Parathyroid adenoma (tissue), 2 donors: ENCODE measurements at regions not wholly inside any gene's neighbourhood (a gene's known extent, or its start where the extent isn't known, plus 50 kb on each side); places are given as distances from the start of the nearest gene placed in this dataset.
A peak's percentile ranks its signal among the peaks of the same experiment; 100 is the strongest.

Experiments used
- H2AFZ ChIP-seq: fragments of 300-600 bp; sonication (generic); one replicate; pipeline ENCODE4 v1.7.0; 2017; ENCODE audit warnings: antibody characterized with exemption, mild to moderate bottlenecking
- H3K27ac ChIP-seq: fragments of 300-600 bp; sonication (generic); one replicate; pipeline ENCODE4 v1.7.0; 2017
- H3K27me3 ChIP-seq: fragments of 300-600 bp; sonication (generic); one replicate; pipeline ENCODE4 v1.7.0; 2017; ENCODE audit warnings: low read length; ENCODE audit not compliant: control insufficient read depth, insufficient read depth
- H3K36me3 ChIP-seq: fragments of 300-600 bp; sonication (generic); one replicate; pipeline ENCODE4 v1.7.0; 2017; ENCODE audit warnings: low read length; ENCODE audit not compliant: control insufficient read depth, insufficient read depth
- H3K4me1 ChIP-seq: fragments of 300-600 bp; sonication (generic); one replicate; pipeline ENCODE4 v1.7.0; 2017; ENCODE audit warnings: control low read depth
- H3K4me2 ChIP-seq: fragments of 300-600 bp; sonication (generic); one replicate; pipeline ENCODE4 v1.7.0; 2017; ENCODE audit warnings: low read length
- H3K4me3 ChIP-seq: fragments of 300-600 bp; sonication (generic); one replicate; pipeline ENCODE4 v1.7.0; 2017; ENCODE audit warnings: low read depth, low read length
- H3K79me2 ChIP-seq: fragments of 300-600 bp; sonication (generic); one replicate; pipeline ENCODE4 v1.7.0; 2017; ENCODE audit warnings: control low read depth
- H3K9ac ChIP-seq: fragments of 300-600 bp; sonication (generic); one replicate; pipeline ENCODE4 v1.7.0; 2017; ENCODE audit warnings: mild to moderate bottlenecking
- H3K9me3 ChIP-seq: fragments of 300-600 bp; sonication (generic); one replicate; pipeline ENCODE4 v1.7.0; 2017; ENCODE audit warnings: low read length; ENCODE audit not compliant: control insufficient read depth
- TF ChIP-seq, protein P1 (sequence below): fragments of 300-600 bp; sonication (generic); IDR thresholded peaks from one replicate; pipeline ENCODE4 v1.7.0; 2017; ENCODE audit warnings: antibody characterized with exemption, mild to moderate bottlenecking
- donor health status: primary hyperparathyroidism.

GRCh38 chr2:187922846-187923245 is 368.6 kb upstream of the TFPI start:
- TF ChIP-seq, protein P1, sequence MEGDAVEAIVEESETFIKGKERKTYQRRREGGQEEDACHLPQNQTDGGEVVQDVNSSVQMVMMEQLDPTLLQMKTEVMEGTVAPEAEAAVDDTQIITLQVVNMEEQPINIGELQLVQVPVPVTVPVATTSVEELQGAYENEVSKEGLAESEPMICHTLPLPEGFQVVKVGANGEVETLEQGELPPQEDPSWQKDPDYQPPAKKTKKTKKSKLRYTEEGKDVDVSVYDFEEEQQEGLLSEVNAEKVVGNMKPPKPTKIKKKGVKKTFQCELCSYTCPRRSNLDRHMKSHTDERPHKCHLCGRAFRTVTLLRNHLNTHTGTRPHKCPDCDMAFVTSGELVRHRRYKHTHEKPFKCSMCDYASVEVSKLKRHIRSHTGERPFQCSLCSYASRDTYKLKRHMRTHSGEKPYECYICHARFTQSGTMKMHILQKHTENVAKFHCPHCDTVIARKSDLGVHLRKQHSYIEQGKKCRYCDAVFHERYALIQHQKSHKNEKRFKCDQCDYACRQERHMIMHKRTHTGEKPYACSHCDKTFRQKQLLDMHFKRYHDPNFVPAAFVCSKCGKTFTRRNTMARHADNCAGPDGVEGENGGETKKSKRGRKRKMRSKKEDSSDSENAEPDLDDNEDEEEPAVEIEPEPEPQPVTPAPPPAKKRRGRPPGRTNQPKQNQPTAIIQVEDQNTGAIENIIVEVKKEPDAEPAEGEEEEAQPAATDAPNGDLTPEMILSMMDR, result no peak
- Histone ChIP-seq H3K79me2 (no peaks in the 10 kb centered on the region), H3K4me3 (no peak overlapping the region), H3K9me3 (no peaks in the 10 kb centered on the region), H3K27ac (no peak overlapping the region), H3K36me3 (no peaks in the 10 kb centered on the region), H3K9ac (no peak overlapping the region), H2AFZ (no peak overlapping the region), H3K4me2 (no peak overlapping the region), H3K27me3 (no peaks in the 10 kb centered on the region), H3K4me1 (no peaks in the 10 kb centered on the region)

- H3K9ac ChIP-seq, result no peak overlapping the region
- H3K4me2 ChIP-seq, result peak overlapping the region; percentile 39
- H2AFZ ChIP-seq, result no peak overlapping the region
- no peaks in the 10 kb centered on the region for H3K9me3 ChIP-seq
- no peak overlapping the region for H3K4me3 ChIP-seq
- H3K36me3 ChIP-seq, result no peaks in the 10 kb centered on the region
- H3K79me2 ChIP-seq, result no peaks in the 10 kb centered on the region
- no peaks in the 10 kb centered on the region for H3K4me1 ChIP-seq
- TF ChIP-seq, protein P1, result no peak
- no peak overlapping the region for H3K27ac ChIP-seq
- no peaks in the 10 kb centered on the region for H3K27me3 ChIP-seq
These were observed 367.4 kb upstream of the GULP1 start for GRCh38 chr2:187924293-187924692.

GRCh38 chr2:187934236-187934635 is 357.4 kb upstream of the GULP1 start:
- H3K4me2 ChIP-seq, result no peak overlapping the region
- H3K9me3 ChIP-seq, result no peaks in the 10 kb centered on the region
- no peaks in the 10 kb centered on the region for H3K79me2 ChIP-seq
- H3K36me3 ChIP-seq, result no peaks in the 10 kb centered on the region
- TF ChIP-seq, protein P1, result no peak
- no peak overlapping the region for H3K9ac ChIP-seq
- no peak overlapping the region for H3K4me3 ChIP-seq
- no peak overlapping the region for H3K27ac ChIP-seq
- H2AFZ ChIP-seq, result no peak overlapping the region
- no peaks in the 10 kb centered on the region for H3K4me1 ChIP-seq
- no peaks in the 10 kb centered on the region for H3K27me3 ChIP-seq

DNA sequence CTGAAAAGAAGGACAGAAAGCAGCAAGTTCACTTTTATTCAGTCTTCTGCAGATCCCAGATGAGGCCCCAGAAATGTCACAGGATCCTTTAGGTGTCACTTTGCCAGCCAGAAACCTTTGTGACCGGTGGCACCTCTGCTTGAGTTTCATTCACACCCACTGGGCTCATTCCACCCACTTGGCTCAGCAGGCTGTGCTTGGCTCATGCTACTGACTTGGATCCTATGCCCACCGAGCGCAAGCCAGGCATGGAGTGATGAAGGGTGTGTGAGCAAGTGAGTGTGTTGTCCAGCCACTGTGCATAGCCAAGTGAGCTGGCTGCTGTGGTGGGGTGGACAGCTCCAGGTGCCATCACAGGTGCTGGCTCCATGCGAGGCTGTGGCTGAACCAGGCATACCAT is 357.0 kb upstream of the GULP1 start:
- Histone ChIP-seq H3K27ac (no peak overlapping the region), H3K36me3 (no peaks in the 10 kb centered on the region), H3K4me1 (no peaks in the 10 kb centered on the region), H3K4me2 (no peak overlapping the region), H3K9me3 (no peaks in the 10 kb centered on the region), H3K4me3 (no peak overlapping the region), H2AFZ (no peak overlapping the region), H3K9ac (no peak overlapping the region), H3K27me3 (no peaks in the 10 kb centered on the region), H3K79me2 (no peaks in the 10 kb centered on the region)
- TF ChIP-seq, protein P1, result no peak

DNA sequence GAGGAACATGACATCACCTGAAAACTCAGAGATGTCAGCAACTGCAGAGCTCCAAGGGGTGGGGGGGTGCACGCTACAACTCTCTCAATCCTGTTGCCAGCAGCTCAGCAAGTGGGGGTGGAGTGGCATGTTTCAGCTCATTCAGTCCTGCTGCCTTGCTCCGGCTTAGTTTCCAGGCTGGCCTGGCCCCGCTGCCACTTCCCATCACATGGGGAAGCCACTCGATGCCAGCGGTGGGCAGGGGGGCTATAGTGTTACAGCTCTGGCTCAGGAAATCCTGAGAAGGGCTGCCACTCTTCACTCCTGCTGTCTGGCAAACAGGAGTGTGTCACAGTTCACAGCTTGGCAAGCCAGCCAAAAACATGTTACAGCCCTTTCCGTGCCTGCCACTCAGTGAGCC is 356.5 kb upstream of the GULP1 start:
- H3K9me3 ChIP-seq, result no peaks in the 10 kb centered on the region
- H3K4me2 ChIP-seq, result no peak overlapping the region
- H2AFZ ChIP-seq, result no peak overlapping the region
- no peaks in the 10 kb centered on the region for H3K36me3 ChIP-seq
- H3K4me3 ChIP-seq, result no peak overlapping the region
- no peaks in the 10 kb centered on the region for H3K79me2 ChIP-seq
- no peaks in the 10 kb centered on the region for H3K4me1 ChIP-seq
- no peaks in the 10 kb centered on the region for H3K27me3 ChIP-seq
- no peak overlapping the region for H3K9ac ChIP-seq
- no peak overlapping the region for H3K27ac ChIP-seq
- TF ChIP-seq, protein P1, result no peak
